Activated T-helper 1 cell treated with anti-CD3 and anti-CD28 coated beads, Interleukin-2, amount 50 U/mL, for 16 hours (primary cell): ENCODE measurements at regions not wholly inside any gene's neighbourhood (a gene's known extent, or its start where the extent isn't known, plus 50 kb on each side); places are given as distances from the start of the nearest gene placed in this dataset.

ENCODE experiments used
- DNase-seq, 2 donors: peaks; one replicate each; pipeline ENCODE4 v3.0.0-alpha.2; 2020; ENCODE audit warnings: low read depth in 1 of 2, low spot score in 1 of 2

DNA sequence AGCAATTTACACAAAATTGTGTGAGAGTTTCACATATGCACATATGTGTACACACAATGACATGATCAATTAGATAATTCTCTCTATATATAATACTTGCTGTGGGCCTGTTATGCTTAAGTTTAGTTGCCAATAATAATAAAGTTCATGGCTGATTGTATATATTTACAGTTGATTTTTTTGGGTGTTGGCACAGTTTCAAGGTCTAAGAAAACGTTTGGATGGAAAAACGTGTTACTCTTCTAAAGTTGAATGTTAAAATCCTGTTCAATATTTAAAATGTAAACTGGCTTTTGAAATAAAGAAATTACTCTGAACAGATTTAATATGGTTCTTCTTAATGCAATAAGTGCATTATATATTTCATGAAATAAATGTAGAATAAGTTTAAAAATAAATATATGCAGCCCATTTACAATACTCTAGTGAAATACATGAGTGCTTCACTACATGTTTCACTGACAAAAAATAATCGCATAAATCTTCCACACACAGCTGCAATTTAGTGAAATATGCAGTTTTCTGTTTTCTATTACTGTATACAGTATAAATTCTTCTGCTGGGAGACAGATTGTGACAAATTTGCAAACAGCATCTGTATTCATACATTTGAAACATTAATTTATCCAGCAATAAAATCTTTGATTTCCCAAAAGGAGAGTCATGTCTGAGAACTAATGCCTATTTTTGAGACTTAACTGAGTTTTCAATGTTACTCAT lies 586.9 kb upstream of the KLHL1 start:
- DNase-seq = no peak

DNA sequence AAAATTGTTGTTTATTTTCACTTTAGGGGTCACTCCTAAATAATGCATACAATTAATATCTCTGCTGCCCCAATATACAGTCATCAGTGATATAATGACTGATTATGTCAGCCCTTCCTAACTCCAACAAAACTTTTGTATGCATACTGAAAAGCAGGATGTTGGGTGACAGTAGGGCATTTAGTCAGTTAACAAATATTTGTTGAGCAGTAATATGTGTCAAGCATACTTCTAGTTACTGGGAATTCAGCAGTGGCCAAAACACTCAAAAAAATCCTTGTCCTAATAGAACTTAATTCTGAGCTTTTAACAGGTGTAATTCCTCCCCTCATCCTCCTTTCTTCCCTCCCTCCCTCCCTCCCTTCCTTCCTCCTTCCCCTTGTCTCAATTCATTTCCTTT lies 560.7 kb upstream of the KLHL1 start:
- no peak for DNase-seq

DNA sequence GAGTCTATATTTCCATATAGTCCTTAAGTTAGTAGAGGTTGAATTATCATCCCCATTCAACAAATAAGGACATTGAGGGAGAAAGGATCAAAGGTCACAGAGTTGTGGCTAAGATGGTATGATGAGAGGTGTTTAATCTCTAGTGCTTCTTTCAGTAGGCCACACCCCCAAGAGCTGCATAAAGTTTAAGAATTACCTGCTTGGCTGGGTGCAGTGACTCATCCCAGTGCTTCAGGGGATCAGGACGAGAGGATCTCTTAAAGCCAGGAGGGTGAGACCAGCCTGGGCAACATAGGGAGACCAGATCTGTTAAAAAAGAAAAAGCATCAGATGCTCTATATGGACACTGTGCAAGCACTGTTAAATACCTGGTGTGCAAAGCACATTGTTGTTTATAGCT lies 560.0 kb upstream of the KLHL1 start:
- no peak for DNase-seq

DNA sequence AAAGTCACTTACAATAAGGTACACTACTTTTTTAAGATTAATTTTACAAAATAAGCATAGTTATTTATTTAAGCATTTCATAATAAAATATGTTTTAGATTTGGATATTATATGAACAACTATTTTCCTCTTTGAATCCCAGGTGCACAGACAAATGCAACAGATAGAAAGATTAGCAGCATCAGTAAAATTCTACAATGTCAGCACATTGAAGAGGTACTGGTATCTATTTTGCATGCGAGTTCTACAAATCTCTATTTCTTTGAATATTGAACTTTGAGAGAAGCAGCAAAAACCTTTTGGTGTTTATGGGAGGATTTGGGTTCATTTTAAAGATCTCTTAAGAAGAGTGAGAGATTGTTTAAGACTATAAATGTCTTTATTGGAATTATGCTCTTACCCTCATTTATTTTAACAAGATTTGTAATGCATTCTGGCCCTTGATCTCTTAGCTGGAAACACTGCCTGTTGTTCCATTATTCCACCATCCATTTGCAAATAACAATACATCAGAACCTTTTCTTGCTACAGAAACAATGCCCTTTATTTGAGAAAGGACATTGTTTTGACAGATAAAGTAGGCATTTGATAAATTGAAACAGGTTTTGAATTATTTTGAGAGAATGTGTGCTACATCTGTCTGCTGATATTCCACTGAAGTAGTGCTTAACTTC lies 558.8 kb upstream of the KLHL1 start:
- no peak for DNase-seq

DNA sequence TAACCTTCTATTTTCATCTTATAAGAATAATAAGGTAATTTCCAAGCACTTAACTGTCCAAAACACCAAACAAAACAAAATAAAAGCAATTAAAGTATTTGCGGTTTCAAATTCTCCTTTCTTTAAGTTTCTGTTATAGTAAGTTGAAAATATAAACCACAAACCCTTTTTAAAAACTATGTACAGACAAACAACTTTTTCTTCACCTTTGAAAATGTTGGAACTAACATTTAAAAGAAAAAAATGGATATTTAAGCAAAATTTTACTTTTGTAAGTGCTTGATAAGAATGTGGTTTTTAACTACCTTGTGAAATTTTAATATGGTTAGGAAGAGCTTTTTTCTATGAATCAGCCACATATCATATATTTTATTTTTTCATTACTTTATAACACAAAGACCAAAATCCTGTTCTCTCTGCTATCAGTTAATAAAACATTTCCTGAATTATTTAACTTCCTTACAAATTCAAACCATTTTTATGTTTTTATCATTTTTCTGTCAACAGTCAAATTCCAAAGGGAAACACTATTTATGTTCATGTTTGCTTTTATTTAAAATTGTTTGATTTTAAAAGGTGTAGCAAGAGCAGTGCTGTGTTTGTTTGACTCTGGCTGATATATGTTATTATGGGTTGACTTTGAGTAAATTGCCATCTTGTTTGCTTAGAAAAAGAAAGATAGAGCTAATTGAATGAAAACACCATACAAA lies 554.1 kb upstream of the KLHL1 start:
- no peak for DNase-seq

DNA sequence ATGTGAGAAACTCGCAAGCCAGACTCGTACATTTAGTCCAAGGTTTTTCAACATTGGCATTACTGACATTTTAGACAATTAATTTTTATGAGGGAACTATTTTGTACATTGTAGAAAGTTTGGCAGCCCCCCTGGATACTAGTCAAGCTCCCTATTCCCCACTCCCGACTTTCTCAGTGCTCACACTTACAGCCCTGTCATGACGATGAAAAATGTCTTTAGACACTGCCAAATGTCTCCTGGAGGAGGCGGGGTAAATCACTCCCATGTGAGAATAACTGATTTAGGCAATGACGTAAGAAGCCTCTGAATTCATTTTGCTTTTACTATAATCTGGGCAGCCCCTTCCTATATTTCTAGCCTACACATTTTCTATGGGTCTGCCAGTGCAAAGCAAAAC lies 535.8 kb upstream of the KLHL1 start:
- DNase-seq = no peak

DNA sequence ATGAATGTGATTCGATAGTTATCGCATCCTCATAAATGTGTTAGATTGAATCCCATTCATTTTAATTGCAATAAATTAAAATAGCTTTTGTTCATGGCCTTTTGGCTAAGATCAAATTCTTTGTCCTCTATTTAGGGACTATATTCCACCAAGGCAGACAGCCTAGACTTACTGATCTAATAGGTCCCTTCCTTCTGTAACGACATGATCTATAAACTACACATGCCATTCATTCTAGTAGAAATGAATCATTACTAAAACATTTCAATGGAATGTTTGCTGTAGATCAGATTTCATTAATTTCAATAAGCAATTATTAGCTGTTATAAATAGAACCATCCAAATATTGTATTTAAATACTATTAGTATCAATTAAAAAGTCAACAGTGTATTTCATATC lies 526.6 kb upstream of the KLHL1 start:
- DNase-seq = no peak

DNA sequence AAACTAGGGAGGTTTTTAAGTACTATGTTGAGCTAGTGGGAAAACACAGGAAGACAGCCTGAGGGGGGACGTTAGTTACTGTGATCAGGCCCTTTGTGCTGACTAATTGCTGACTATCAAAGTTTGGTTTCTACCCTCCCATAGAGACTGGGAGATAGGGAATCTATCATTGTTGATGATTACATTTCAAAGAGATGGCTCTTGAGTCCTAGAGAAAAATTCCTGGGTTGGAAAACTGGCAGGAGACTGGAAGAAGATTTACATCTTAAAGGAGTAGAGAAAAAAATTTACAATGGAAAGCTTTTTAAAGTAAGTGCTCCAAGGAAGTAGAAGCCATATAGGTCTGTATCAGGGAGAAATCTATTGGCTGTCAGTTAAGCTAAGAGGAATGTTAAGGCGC lies 522.0 kb upstream of the KLHL1 start:
- DNase-seq = no peak

DNA sequence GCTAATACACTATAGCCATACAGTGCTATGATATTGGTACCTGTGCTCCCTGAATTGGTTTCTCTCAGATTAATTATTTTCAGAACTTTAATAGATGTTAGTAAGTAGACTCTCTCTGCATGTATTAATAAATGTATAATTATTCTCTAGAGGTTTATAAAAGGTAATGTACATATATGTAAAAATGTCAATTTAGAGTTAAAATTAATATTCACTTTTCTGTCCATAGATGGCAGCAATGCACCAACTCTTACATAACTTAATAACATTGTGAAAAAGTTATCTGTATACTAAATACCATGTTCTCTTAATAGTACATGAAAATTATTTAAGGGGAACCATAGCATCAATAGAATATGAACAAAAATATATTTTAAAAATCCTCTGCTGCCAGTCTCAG lies 515.0 kb upstream of the KLHL1 start:
- DNase-seq = no peak

DNA sequence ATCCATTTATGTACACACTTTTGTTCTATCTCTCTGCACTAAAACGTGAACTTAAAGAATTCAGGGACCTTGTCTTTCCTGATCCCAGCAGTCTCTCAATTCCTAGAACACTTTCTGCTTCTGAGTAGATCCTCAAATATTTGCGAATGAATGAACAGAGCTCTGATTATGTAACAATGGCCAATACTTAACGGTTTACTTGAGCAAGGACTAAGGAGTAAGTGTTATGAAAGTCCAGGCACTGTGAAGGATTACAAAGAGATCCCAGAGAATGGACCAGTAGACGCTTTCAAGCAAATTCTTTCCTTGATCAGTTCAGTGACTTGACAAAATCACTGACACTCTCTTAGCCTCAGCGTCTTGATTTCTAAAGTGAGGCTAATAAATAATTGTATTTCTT lies 514.5 kb upstream of the KLHL1 start:
- no peak for DNase-seq

DNA sequence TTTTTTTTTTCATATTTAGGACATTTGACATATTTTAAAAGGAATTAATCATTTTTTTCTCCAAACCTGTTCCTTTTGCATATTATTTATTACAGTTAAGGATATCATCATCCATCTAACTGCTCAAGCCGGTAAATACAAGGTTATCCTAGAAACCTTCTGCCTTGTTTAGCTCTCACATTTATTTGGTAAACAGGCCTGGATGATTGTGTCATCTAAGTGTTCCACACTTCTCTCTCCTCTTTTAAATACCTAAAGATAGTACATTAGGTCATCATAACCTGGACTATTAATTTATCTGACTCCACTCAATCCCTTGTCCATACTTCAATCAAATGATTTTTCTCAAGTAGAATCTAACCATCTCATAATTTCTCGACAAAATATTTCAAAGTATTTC lies 511.7 kb upstream of the KLHL1 start:
- DNase-seq = no peak

DNA sequence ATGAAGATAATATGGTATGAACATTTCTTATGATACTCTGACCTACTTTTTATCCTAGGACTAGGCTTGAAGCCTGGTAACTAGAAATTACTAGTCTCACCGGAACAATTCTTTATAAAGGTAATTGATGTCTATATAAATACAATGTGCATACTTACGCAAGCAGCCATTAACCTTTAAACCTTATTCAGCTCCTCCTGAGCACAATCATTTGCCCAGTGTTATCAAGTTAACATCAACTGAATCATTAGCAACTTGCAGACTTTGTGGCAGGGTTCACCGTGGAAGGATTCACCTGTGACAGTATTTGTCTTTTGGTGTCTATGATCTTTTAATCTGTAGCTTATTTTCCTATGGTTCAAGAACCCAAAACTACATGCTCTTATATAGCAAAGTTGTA lies 508.6 kb upstream of the KLHL1 start:
- no peak for DNase-seq

DNA sequence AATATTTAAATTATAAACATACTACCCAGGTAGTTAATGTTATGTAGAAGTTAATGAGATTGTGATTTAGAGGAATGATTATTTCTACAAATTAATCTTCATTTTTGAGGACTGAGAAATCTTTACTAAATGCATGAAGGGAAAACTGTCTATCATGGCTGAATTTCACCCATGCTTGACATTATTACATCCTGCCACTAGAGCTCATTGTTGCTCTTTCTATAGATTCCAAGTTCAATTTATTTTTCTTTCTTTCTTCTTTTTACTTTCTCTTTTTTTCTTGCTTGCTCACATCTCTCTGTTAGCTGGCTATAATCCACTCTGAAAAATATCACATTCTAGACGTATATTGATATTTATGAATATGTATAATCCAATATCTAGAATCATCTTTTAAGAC lies 505.0 kb upstream of the KLHL1 start:
- DNase-seq = no peak

DNA sequence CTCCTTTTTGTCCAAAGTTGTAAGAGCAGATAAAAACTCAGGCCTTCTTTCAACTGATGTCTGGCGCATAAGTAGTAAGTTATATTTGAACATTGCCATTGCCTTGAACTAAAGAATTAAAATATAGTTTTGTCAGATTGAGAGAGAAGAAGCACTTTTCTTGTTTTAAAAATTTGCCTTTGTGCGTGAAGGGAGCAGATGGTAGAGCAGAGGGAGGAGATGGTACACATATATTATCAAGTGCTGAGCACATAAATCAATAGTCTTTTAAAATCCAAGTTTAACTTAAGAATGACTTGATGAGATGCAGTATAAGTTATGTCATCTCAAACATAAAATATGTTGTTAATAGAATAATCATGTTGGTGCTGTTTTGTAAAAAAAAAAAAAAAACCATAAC lies 504.6 kb upstream of the KLHL1 start:
- DNase-seq = no peak

DNA sequence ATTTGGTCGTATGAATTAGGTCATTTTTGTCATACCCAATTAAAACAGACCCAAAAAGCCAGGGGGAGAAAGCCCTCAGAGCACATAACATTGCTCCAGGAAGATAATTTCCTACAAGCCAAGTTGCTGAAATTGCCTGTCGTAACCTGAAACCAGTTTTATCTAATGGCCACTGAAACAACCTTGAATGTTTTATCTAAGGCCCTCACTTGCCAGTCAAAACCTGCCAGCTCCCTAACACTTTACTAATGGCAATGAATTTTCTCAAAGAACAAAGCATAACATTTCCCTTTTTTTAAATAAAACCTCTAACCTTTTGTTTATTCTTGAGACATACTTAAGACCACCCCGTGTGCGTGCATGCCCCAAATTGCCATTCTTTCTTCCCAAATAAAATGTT lies 496.2 kb upstream of the KLHL1 start:
- DNase-seq = no peak

DNA sequence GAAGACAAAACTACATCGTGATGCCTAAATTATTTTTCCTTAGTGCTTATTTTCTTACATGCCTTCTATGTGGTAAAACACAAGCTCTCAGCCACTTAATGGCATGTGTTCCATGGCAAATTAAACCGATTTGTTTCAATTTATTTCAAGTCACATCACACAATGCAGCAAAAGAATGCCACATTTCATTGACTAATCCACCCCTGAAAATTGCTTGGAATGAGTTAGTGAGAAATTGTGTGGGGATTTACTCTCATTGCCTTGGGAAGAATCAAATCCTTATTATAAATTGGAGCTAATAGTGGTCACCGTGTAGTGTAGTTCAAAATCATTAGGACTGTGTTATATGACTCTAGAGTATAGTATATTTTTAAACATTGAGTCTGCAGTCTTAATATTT lies 485.5 kb upstream of the KLHL1 start:
- DNase-seq = no peak

DNA sequence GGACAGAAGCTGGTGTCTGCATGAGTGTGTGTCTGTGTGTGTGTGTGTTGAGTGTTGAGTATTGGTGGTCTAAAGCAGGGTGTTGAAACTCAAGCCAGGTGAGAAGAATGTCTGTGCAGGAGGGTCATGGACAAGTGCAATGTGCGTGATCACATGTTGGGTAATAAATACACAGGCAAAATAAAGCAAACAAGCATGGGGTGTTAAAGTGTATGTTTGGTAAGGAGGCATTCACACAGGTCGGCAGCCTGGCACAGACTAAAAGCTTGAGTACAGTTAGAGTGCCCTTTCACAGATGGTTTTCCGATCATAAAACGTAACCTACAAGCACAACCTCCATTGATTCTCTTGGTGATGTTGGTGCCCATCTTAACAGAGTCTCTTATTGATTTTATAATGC lies 476.9 kb upstream of the KLHL1 start:
- no peak for DNase-seq

DNA sequence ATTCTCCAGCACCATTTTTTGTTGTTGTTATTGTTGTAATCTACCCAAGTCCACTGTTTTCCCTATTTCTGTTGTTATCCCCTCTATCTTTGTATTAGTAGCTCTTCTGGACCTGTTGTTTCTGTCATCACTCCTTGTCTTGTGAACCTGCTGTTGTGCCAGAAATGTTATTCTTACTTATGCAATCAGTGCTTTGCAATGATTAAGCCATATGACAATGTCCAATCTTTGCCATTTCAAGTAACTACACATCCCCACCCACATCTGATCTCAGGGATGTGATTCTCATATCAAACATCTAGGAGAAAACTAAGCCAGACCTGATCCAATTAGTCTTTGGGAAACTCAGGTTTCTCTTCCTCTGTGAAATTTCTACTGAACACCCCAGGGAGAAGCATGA lies 472.6 kb upstream of the KLHL1 start:
- no peak for DNase-seq

DNA sequence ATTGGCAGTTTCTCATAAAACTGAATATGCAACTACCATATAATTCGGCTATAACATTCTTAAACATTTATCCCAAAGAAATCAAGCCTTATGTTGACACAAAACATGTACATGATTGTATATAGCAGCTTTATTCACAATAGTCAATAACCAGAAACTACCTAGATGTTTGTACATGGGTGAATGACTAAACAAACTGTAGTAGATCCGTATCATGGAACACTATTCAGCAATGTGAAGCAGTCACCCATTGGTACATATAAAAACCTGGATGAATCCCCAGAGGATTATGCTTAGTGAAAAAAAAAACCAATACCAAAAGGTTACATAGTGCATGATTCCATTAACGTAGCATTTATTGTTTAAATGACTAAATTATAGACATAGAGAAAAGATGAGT lies 471.7 kb upstream of the KLHL1 start:
- no peak for DNase-seq

DNA sequence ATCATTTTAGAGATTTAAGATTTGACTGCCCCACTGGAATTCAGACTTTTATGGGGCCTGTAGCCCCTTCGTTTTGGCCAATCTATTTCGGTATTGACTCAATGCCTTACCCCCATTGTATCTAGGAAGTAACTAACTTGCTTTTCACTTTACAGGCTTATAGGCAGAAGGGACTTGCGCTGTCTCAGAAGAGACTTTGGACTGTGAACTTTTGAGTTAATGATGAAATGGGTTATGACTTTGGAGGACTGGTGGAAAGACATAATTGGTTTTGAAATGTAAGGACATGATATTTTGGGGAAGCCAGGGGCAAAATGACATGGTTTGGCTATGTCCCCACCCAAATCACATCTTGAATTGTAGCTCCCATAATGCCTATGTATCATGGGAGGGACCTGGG lies 463.0 kb upstream of the KLHL1 start:
- no peak for DNase-seq

DNA sequence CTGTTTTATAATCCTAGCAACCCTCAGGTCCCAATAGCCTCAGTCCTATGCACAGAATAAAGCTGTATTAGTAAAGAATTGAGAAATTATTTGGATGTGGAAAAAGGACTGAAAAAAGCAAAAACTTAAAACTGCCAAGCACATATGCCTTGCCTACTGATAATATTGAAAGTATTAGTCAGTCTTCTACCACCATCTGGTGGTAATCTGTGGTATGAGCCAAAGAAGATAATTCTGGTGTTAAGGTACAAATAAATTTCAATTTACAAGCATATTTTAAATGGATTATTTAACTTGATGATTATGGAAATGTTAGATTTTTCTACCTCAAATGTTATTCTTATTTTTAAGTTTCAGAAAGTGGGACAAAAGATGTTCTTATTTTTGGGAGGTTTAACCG lies 460.3 kb upstream of the KLHL1 start:
- DNase-seq = no peak

DNA sequence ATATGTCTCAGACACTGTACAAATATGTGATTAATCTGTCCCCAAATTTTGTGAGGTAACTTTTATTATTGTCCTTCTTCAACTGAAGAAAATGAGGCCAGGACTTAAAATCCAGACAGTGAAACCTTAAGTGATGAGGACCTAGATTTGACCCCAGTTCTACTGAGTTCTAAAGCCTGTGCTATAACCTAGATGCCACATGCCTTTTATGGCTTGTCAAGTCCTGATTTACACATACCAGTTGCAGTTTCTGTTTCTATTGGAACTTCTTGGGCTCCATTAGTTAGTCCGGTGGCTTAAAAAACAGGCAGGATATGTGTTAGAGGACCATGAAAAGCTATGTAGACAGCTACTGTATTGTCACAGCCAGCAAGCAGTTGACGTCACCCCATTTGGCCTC lies 436.5 kb upstream of the KLHL1 start:
- no peak for DNase-seq

DNA sequence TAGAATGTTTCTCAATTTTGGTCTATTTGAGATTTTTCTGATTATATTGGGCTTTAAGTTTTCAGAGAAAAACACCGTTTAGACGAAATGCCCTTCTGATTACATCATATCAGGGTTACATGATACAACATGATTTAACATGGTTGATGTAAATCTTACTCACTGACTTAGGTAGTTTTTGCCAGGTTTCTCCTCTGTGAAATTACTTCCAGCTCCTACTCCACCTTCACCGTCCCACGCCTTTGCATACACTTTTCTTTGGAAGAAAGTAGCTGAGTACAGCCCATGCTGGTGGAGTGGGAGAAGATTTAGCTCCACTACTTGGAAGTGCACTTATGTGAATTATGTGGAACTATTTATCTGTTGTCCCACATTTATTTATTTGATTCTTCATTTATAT lies 433.2 kb upstream of the KLHL1 start:
- DNase-seq = no peak
